GM23248 (cell line): ENCODE measurements at regions not wholly inside any gene's neighbourhood (a gene's known extent, or its start where the extent isn't known, plus 50 kb on each side); places are given as distances from the start of the nearest gene placed in this dataset.

Experiments
- DNase-seq: peaks from one replicate; pipeline ENCODE4 v3.0.0-alpha.2; 2015
- H2AFZ ChIP-seq: fragments of 200-600 bp; sonication (generic); 2 replicates; pipeline ENCODE4 v1.6.1; 2016; ENCODE audit warnings: antibody characterized with exemption
- H3F3A ChIP-seq: fragments of 200-600 bp; sonication (generic); 2 replicates; pipeline ENCODE4 v1.6.1; 2016; ENCODE audit warnings: mild to moderate bottlenecking, antibody characterized with exemption, mixed run types; ENCODE audit not compliant: insufficient read depth
- H3K27ac ChIP-seq: fragments of 200-600 bp; sonication (generic); 2 replicates; pipeline ENCODE4 v1.5.1; 2016; ENCODE audit warnings: mild to moderate bottlenecking
- H3K27me3 ChIP-seq: fragments of 200-600 bp; sonication (generic); replicated peaks from 2 replicates; pipeline ENCODE4 v1.6.1; 2016; ENCODE audit warnings: mild to moderate bottlenecking; ENCODE audit not compliant: insufficient read depth
- H3K36me3 ChIP-seq: fragments of 200-600 bp; sonication (generic); 2 replicates; pipeline ENCODE4 v1.6.1; 2016; ENCODE audit warnings: low read depth, mild to moderate bottlenecking
- H3K4me1 ChIP-seq: fragments of 200-600 bp; sonication (generic); 2 replicates; pipeline ENCODE4 v1.6.1; 2016; ENCODE audit warnings: mild to moderate bottlenecking; ENCODE audit not compliant: insufficient read depth
- H3K4me2 ChIP-seq: fragments of 200-600 bp; sonication (generic); one replicate; pipeline ENCODE4 v1.6.1; 2016; ENCODE audit warnings: mild to moderate bottlenecking; ENCODE audit not compliant: unreplicated experiment
- H3K4me3 ChIP-seq: fragments of 200-600 bp; sonication (generic); 2 replicates; pipeline ENCODE4 v1.5.1; 2016; ENCODE audit warnings: mild to moderate bottlenecking
- H3K79me2 ChIP-seq: fragments of 200-600 bp; sonication (generic); 2 replicates; pipeline ENCODE4 v1.6.1; 2016; ENCODE audit warnings: mild to moderate bottlenecking; ENCODE audit not compliant: insufficient read depth
- H3K9ac ChIP-seq: fragments of 200-600 bp; sonication (generic); 2 replicates; pipeline ENCODE4 v1.6.1; 2016; ENCODE audit warnings: mild to moderate bottlenecking
- H3K9me2 ChIP-seq: fragments of 200-600 bp; sonication (generic); 2 replicates; pipeline ENCODE4 v1.6.1; 2016; ENCODE audit warnings: mixed run types, mild to moderate bottlenecking, moderate library complexity; ENCODE audit not compliant: insufficient read depth
- H3K9me3 ChIP-seq: fragments of 200-600 bp; sonication (generic); one replicate; pipeline ENCODE4 v1.6.1; 2017; ENCODE audit warnings: low read depth
- H4K20me1 ChIP-seq: fragments of 200-600 bp; sonication (generic); 2 replicates; pipeline ENCODE4 v1.6.0; 2016; ENCODE audit not compliant: insufficient read depth
- EZH2 ChIP-seq: fragments of 200-600 bp; sonication (generic); IDR thresholded peaks from 2 replicates; pipeline ENCODE4 v1.6.1; 2018; ENCODE audit warnings: antibody characterized with exemption, mild to moderate bottlenecking; ENCODE audit not compliant: insufficient read depth, poor library complexity, severe bottlenecking
- EZH2phosphoT487 ChIP-seq: fragments of 200-600 bp; sonication (generic); IDR thresholded peaks from 2 replicates; pipeline ENCODE4 v1.6.1; 2018; ENCODE audit warnings: antibody characterized with exemption, moderate library complexity, mild to moderate bottlenecking, low read depth; ENCODE audit not compliant: insufficient read depth
- WGBS, 2 experiments: methylation state at CpG; one replicate each; pipeline ENCODE4 v1.1.6; 2015 to 2017; ENCODE audit warnings: low lambda C conversion rate in 2 of 2, low coverage in 1 of 2; ENCODE audit errors: missing lambda C conversion rate in 2 of 2; 5-methylcytosine and 5-hydroxymethylcytosine counted together
- in situ Hi-C: fragments of 300-500 bp; cut with MboI; formaldehyde crosslinking; loops from 2 replicates; pipeline ENCODE4 v1.15.0; 2020

DNA sequence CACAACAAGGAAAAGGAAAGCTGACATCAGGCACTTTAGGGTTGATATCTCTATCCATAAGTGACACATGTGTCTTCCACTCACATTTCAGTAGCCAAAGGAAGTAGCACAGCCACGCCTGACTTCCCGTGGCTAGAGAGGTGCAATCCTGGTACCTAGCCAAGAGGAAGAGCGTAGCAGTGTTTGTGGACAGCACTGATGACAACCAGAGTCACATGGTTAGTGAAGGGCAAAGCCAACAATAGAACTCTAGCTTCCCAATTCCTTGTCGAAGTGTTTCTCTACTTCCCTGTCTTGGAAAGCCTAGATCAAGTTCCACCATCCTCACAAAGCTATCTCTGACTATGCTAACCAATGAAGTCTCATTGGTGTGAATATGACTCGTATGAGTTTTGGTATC is 189.2 kb downstream of the RSL24D1 start:
- no peak overlapping the region for H3K9ac ChIP-seq
- H3K27ac ChIP-seq: no peak overlapping the region
- no peaks in the 10 kb centered on the region for H3K9me2 ChIP-seq
- in situ Hi-C loops: no loop called here
- H3K9me3 ChIP-seq: no peaks in the 10 kb centered on the region
- H3K79me2 ChIP-seq: no peaks in the 10 kb centered on the region
- no peak for TF ChIP-seq EZH2
- TF ChIP-seq EZH2phosphoT487: no peak
- no peaks in the 10 kb centered on the region for H3F3A ChIP-seq
- no peak overlapping the region for H3K4me3 ChIP-seq
- H4K20me1 ChIP-seq: no peaks in the 10 kb centered on the region
- no peaks in the 10 kb centered on the region for H3K27me3 ChIP-seq
- no peak overlapping the region for H2AFZ ChIP-seq
- no peaks in the 10 kb centered on the region for H3K4me1 ChIP-seq
- no peak for DNase-seq
- 4 to 12% methylated on average over 5 of the region's 5 CpGs for WGBS, 2 experiments
- no peak overlapping the region for H3K4me2 ChIP-seq
- H3K36me3 ChIP-seq: no peaks in the 10 kb centered on the region

DNA sequence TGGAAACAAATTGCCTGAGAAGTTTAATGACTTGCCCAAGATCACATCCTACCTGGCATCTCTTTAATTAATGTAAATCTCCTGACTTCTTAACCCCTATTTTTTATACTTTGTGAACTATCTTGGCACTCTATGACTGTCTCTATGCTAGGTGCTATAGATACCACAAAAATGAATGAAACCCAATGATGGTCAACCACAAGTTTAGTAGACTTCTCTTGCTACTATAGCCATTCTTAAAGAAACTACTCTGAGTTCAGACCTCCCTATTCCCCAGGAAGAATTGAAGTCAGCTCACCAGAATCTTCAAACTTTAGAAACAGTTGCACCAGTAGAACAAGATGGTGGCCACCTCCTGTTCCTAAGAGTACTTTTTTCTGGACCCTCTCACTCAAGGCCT is 191.1 kb downstream of the RSL24D1 start:
- no peaks in the 10 kb centered on the region for H3K4me1 ChIP-seq
- no peaks in the 10 kb centered on the region for H3K36me3 ChIP-seq
- no peaks in the 10 kb centered on the region for H3K9me2 ChIP-seq
- H3K9me3 ChIP-seq: no peaks in the 10 kb centered on the region
- H3K79me2 ChIP-seq: no peaks in the 10 kb centered on the region
- H3K27me3 ChIP-seq: no peaks in the 10 kb centered on the region
- no peak overlapping the region for H3K9ac ChIP-seq
- no peak for TF ChIP-seq EZH2
- no peak for TF ChIP-seq EZH2phosphoT487
- no peak overlapping the region for H3K4me3 ChIP-seq
- H3K27ac ChIP-seq: no peak overlapping the region
- in situ Hi-C loops: no loop called here
- no peaks in the 10 kb centered on the region for H4K20me1 ChIP-seq
- H3K4me2 ChIP-seq: no peak overlapping the region
- no peaks in the 10 kb centered on the region for H3F3A ChIP-seq
- no peak for DNase-seq
- no peak overlapping the region for H2AFZ ChIP-seq

DNA sequence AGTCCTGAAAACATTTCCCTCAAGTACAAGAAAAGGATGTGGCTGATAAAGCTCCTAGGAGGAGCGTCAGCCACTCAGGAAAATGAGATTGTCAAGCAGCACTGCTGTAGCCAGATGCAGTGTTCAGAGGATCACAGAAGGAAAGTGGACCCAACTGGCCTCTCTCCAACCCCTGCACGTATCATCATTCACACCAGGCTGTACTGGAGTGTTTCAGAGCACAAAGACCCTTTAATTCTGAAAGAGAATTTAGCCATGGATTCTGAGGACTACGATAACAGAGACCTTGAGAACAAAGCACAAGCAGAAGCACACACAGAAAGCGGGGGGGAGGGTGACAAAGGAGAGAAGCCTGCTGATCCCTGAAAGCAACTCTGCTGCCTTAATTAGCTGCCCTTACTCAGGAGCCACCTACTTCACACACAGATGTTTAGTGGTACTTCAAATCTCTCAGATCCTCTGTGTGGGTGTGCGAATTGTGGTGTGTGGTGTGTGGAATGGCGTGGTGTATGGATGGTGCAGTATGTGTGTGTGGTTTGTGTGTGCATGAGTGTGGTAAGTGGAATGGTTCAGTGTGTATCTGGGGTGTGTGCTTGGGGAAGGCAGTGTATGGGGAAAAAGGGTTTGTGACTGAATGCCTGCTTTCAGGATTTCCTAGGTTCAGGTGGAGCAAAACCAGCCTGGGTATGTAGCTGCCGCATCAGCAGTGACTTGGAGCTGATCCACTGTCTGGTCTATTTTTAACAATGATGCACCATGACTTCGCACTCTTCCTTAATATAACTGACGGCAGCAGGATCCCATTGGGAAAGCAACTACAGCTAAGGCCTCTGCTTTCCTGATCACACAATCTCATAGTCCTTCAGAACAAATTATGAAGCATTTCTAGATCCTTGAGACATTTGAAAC is 192.5 kb downstream of the RSL24D1 start:
- in situ Hi-C loops: no loop called here
- no peak overlapping the region for H2AFZ ChIP-seq
- no peaks in the 10 kb centered on the region for H3K79me2 ChIP-seq
- no peaks in the 10 kb centered on the region for H3K36me3 ChIP-seq
- H4K20me1 ChIP-seq: no peaks in the 10 kb centered on the region
- TF ChIP-seq EZH2: no peak
- TF ChIP-seq EZH2phosphoT487: no peak
- no peak for DNase-seq
- no peak overlapping the region for H3K4me2 ChIP-seq
- WGBS, 2 experiments: 8 to 11% methylated on average over 9 of the region's 9 CpGs
- H3F3A ChIP-seq: no peaks in the 10 kb centered on the region
- no peak overlapping the region for H3K4me3 ChIP-seq
- H3K27me3 ChIP-seq: no peaks in the 10 kb centered on the region
- H3K4me1 ChIP-seq: no peaks in the 10 kb centered on the region
- H3K27ac ChIP-seq: no peak overlapping the region
- H3K9ac ChIP-seq: no peak overlapping the region
- H3K9me3 ChIP-seq: no peaks in the 10 kb centered on the region
- no peaks in the 10 kb centered on the region for H3K9me2 ChIP-seq

DNA sequence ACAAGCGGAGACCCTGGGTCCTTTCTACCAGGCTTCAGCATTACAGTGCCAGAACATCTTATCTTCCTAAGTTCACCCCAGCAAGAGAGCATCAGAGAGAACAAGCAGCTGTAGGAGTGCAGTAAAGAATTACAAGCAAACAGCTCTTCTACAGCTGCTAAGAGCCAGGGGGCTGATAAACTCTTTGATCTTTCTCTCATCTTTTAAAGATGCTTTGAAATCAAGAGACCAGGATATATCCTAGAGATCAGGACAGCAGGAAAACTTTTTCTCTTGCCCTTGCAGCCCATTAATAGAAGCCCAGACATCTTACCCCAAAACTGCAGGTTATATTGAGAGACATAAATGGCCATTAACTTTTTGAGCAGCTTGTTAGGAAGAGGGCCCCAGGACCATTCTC is 198.1 kb downstream of the RSL24D1 start:
- Histone ChIP-seq H3K4me3 (no peak overlapping the region), H4K20me1 (no peaks in the 10 kb centered on the region), H3K79me2 (no peaks in the 10 kb centered on the region), H3K27me3 (no peaks in the 10 kb centered on the region), H3K9me2 (no peaks in the 10 kb centered on the region), H3K9ac (no peak overlapping the region), H3K4me1 (no peaks in the 10 kb centered on the region), H3K4me2 (no peak overlapping the region), H3F3A (no peaks in the 10 kb centered on the region), H3K27ac (no peak overlapping the region), H2AFZ (no peak overlapping the region), H3K36me3 (no peaks in the 10 kb centered on the region), H3K9me3 (no peaks in the 10 kb centered on the region)
- DNase-seq: no peak
- WGBS, 2 experiments: 21 to 33% methylated on average over 1 of the region's 1 CpG
- in situ Hi-C loops: no loop called here
- no peak for TF ChIP-seq EZH2
- no peak for TF ChIP-seq EZH2phosphoT487
